Neural crest cell (in vitro differentiated cells): ENCODE measurements at regions not wholly inside any gene's neighbourhood (a gene's known extent, or its start where the extent isn't known, plus 50 kb on each side); places are given as distances from the start of the nearest gene placed in this dataset.

Source experiments
- DNase-seq: peaks from one replicate; pipeline ENCODE4 v3.0.0; 2021; ENCODE audit warnings: low read depth, mixed read lengths, low spot score
- H3K27ac Mint-ChIP-seq: one replicate; pipeline ENCODE4 v1.8.0; 2021; ENCODE audit warnings: mild to moderate bottlenecking, mixed read lengths; ENCODE audit not compliant: unreplicated experiment
- H3K27me3 Mint-ChIP-seq: 2 replicates; pipeline ENCODE4 v1.8.0; 2021; ENCODE audit warnings: low read depth, mild to moderate bottlenecking, mixed read lengths
- H3K36me3 Mint-ChIP-seq: 2 replicates; pipeline ENCODE4 v1.8.0; 2021; ENCODE audit warnings: low read depth, mild to moderate bottlenecking, mixed read lengths
- H3K4me1 Mint-ChIP-seq: 2 replicates; pipeline ENCODE4 v1.8.0; 2021; ENCODE audit warnings: mixed read lengths
- H3K4me3 Mint-ChIP-seq: one replicate; pipeline ENCODE4 v1.8.0; 2021; ENCODE audit warnings: mild to moderate bottlenecking, mixed read lengths
- H3K9me3 Mint-ChIP-seq: 2 replicates; pipeline ENCODE4 v1.8.0; 2021; ENCODE audit warnings: mixed read lengths
- CTCF ChIP-seq: fragments of 200-600 bp; sonication (generic); conservative IDR thresholded peaks from 2 replicates; pipeline ENCODE4 v1.5.0; 2021; ENCODE audit warnings: antibody characterized with exemption, mild to moderate bottlenecking

GRCh38 chr13:62524061-62524460, 1108.4 kb upstream of the PCDH20 start:
- no peak overlapping the region for H3K27ac Mint-ChIP-seq
- H3K27me3 Mint-ChIP-seq, result no peaks in the 10 kb centered on the region
- no peak overlapping the region for H3K4me3 Mint-ChIP-seq
- no peaks in the 10 kb centered on the region for H3K9me3 Mint-ChIP-seq
- DNase-seq, result no peak
- no peak for TF ChIP-seq CTCF
- no peaks in the 10 kb centered on the region for H3K36me3 Mint-ChIP-seq
- H3K4me1 Mint-ChIP-seq, result peaks cover 8% of the 10 kb centered on the region

GRCh38 chr13:62512194-62513141, 1096.8 kb upstream of the PCDH20 start:
- Mint-ChIP-seq H3K9me3 (peaks cover 8% of the 10 kb centered on the region), H3K36me3 (no peaks in the 10 kb centered on the region), H3K4me3 (no peak overlapping the region), H3K4me1 (peaks cover 5% of the 10 kb centered on the region), H3K27me3 (no peaks in the 10 kb centered on the region), H3K27ac (no peak overlapping the region)
- peak; percentile 70 for TF ChIP-seq CTCF
- DNase-seq, result peak; percentile 12

GRCh38 chr13:62510906-62511655, 1095.4 kb upstream of the PCDH20 start:
- Mint-ChIP-seq H3K4me3 (no peak overlapping the region), H3K4me1 (peaks cover 5% of the 10 kb centered on the region), H3K27me3 (no peaks in the 10 kb centered on the region), H3K27ac (no peak overlapping the region), H3K9me3 (peaks cover 9% of the 10 kb centered on the region), H3K36me3 (no peaks in the 10 kb centered on the region)
- DNase-seq, result no peak
- TF ChIP-seq CTCF, result no peak

- Mint-ChIP-seq H3K4me3 (no peak overlapping the region), H3K9me3 (peaks cover 4% of the 10 kb centered on the region), H3K4me1 (no peaks in the 10 kb centered on the region), H3K27me3 (no peaks in the 10 kb centered on the region), H3K27ac (no peak overlapping the region), H3K36me3 (no peaks in the 10 kb centered on the region)
- no peak for DNase-seq
- no peak for TF ChIP-seq CTCF
These were observed 1086.9 kb upstream of the PCDH20 start for GRCh38 chr13:62502588-62502987.

- Mint-ChIP-seq H3K4me3 (no peak overlapping the region), H3K27ac (no peak overlapping the region), H3K36me3 (no peaks in the 10 kb centered on the region), H3K9me3 (no peaks in the 10 kb centered on the region), H3K27me3 (no peaks in the 10 kb centered on the region), H3K4me1 (no peaks in the 10 kb centered on the region)
- DNase-seq, result no peak
- no peak for TF ChIP-seq CTCF
These were observed 1074.1 kb upstream of the PCDH20 start for GRCh38 chr13:62489731-62490130.
